HG02763 (cell line): ENCODE measurements at regions not wholly inside any gene's neighbourhood (a gene's known extent, or its start where the extent isn't known, plus 50 kb on each side); places are given as distances from the start of the nearest gene placed in this dataset.

Experiments
- ATAC-seq: cut with Tn5 transposase; IDR thresholded peaks from one replicate; pipeline ENCODE4 v1.9.1; 2021; ENCODE audit warnings: mild to moderate bottlenecking, moderate library complexity; ENCODE audit not compliant: unreplicated experiment

DNA sequence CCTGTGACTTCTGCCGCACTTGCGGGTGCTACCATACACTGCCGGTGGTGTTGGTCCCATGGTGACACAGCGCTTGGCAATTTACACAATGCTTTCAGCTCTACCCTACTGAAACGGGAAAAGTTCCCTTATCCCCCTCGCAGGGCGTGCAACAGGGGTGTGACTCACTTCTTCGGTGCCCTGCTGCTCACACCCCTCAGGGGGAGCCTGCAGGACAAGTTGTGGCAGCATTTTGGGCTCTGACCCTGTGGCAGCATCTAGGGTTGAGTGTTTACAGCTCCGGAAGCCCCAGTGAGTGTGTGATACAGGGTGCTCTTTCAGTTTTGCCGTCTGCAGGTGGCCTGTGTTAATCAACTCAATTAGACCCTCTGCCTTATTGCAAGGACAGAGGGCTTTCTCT is 324.7 kb upstream of the RGMA start:
- no peak for ATAC-seq

DNA sequence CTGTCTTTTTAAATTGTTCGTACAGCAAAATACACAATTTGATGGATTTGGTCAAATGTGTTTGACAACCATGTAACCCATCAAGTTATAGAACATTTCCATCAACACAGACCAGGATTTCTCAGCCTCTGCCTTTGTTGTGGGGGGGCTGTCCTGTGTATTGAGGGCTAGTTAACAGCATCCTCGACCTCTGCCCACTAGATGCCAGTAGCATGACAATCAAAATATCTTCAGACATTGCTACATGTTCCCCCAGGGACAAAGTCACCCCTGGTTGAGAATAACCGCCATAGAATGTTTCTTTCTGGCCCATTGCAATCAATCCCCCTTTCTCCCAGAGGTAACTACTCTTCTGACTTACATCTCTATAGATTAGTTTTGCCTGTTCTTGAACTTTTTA is 310.1 kb upstream of the RGMA start:
- ATAC-seq: no peak

- ATAC-seq: no peak
These were observed 300.2 kb upstream of the RGMA start for GRCh38 chr15:93389211-93389610.

- ATAC-seq: no peak
These were observed 295.9 kb upstream of the RGMA start for GRCh38 chr15:93384886-93385285.

- no peak for ATAC-seq
These were observed 293.3 kb upstream of the RGMA start for GRCh38 chr15:93382200-93382820.

DNA sequence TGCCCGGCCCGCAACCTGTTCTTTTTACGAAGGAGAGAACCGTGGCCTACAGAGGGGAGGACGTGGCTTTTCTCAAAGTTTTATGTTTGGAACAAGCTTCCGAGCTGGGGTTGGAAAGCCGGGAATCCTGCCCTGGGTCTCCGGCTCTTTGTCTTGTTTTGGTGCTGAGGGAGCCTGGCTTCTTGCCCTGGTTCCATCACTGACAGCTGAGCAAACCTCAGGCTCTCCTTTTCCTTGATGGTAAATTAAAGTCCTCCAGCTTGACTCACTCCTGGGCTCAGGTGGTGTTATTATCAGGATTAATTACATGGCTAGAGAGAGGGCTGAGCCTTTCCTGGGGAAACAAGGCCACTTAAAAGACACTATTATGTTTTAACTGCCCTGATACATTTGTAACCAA is 289.5 kb upstream of the RGMA start:
- ATAC-seq: no peak

DNA sequence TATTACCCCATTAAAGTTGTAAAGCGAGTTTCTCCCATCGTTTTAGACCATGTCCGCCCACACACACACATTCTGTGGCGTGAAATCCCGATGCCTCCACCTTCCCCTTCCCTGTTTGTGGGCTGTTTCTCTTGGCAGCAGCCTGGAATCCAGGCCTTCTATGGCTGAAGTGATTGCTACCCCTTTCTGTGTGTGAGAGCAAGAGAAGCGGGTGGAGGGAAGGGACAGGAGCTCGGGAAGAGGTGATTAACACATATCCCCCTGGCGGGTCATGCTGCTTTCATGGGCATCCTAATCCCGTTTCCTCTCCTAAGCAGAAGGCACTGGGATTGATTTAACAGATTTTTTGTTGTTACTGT is 283.8 kb upstream of the RGMA start:
- no peak for ATAC-seq

- ATAC-seq: no peak
These were observed 283.3 kb upstream of the RGMA start for GRCh38 chr15:93372208-93372864.

DNA sequence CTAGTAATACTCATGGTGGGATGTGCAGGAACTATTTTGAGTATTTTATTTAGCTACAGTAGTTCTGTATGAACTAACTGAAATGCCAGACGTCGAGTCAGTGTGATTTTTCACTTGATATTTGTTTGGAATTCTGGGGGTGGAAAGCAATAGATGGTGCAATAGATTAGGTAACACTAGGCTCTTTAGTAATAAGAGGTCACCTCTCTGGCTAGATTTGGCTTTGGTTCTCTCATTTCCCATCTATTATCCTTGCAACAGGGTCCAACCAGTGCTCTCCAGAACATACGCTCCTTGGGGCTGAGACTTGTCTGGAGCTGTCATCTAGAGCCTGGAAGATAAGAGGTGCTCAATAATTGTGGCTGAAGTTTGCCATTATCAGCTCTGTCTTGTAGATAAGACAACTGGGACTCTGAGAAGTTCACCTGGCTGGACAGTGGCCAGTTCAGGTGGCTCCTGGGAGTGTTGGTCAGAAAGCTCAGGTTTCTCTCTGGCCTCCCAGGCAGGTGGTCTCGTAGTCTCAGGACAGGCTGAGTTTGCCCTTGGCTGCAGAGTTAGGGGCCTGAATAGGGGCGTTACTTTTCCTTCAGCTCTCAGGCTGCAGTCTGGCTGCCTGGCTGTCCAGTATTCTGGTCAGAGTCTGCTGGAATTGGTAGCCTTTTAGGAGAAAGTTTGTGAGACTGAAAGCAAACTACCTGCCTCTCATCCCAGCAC is 277.5 kb upstream of the RGMA start:
- ATAC-seq: no peak

GRCh38 chr15:93362821-93363220 is 273.8 kb upstream of the RGMA start:
- no peak for ATAC-seq

DNA sequence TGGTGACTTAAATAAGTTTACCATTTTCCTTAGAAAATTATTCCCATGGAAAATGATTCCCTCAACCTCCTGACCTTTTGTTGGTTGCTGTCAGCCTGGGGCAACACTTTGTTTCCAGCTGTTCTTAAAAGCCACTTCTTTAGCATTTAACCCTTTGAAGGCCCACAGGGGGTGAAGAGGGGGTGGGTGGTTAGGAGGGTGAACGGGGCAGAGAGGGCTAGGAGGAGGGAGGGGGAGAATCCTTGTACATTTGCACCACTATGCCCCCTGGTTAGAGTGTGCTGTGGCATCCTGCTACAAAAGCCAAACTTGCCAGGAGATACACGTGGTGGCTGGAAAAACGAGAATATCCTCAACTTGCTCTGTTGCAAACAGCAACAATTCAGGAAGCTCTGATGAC is 273.2 kb upstream of the RGMA start:
- ATAC-seq: no peak

GRCh38 chr15:93361703-93362102 is 272.7 kb upstream of the RGMA start:
- ATAC-seq: no peak

DNA sequence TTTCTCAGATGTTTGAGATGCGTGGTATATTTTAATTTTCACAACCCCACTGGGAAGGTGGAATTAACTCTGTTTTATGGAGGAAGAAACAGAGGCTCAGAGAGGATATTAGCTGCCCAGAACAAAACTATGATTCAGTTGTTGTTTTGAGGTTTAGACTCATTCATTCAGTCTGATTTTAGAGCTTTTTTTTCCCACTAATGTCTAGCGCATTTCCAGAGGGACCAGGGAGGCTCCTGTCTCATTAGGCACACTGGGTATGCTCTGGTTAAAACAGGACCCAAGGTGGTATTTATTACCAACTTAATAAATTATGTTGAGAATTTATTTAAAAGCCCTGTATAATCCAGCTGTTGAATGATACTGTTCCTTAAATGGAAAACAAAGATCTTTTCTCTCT is 272.0 kb upstream of the RGMA start:
- ATAC-seq: no peak

- no peak for ATAC-seq
These were observed 271.3 kb upstream of the RGMA start for GRCh38 chr15:93360318-93360717.

DNA sequence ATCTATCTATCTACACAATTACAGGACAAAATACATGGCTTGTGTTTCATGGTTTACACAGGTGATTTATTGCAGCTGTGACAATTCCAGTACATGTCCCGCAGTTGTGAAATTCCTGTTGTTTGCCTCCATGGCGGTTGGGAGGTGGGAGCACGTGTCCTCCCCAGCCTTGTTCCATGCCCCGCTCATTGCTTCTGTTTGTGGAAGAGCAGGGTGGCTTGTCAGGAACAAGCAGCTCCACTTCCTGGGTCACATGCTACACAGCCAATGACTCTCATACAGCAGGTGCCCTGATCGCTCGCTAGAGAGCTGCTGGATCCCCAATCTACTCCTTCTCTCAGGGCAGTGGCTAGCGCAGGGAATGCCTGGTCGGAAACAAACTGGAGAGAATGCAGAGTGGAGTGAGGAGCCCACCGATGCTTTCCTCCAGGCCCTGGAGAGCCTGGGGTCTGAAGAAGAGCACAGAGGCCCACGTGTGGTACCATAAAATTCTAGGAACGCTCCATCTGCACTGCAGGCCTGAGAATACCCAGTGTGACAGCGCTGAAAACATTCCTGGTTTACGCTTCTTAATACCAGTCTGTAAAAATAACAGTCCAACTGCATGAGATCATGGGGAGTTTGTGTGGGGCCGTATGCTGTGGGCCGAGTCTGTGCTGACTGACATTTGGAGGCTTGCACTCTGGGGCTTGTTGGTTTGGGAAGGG is 270.6 kb upstream of the RGMA start:
- no peak for ATAC-seq

- no peak for ATAC-seq
These were observed 270.0 kb upstream of the RGMA start for GRCh38 chr15:93359060-93359408.

DNA sequence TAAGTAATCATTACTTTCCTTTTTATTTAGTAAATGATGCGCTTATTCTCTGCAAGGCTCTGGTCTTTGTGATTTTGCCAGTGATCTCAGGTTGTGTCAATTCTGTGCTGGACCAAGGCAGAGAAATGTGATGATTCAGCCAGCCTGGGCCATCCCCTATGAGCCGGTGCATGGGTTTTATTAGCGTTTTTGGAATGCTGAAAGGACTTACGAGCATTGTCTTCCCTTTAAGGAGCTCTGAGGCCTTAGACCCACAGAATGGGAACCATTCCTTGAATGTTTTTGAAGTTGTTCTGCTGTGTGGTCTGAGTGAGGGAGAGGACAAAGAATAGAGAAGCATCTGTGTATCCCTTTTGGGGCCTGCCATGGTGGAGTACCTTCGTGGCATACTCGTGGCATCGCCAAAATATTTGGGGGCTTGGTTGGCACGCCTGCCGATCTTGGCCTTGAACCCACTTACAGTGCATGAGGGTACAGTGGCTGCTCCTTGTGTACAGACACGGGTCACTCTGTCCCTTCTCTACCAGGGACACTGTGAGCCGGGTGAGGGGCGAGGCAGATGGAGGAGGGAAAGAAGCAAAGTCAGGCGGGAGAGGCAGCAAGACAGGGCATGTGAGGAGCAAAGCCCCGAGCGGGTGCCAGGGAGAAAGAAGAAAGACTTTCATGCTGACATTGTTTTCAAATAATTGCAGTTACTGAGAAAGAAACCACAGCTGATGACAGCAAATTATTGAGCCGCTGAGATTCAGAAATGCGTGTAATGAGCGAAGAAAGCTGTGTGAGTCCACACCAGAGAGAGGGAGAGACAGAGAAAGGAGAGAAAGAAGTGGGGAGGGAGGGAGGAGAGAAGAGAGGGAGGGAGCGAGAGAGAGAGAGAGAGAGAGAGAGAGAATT is 269.4 kb upstream of the RGMA start:
- no peak for ATAC-seq

DNA sequence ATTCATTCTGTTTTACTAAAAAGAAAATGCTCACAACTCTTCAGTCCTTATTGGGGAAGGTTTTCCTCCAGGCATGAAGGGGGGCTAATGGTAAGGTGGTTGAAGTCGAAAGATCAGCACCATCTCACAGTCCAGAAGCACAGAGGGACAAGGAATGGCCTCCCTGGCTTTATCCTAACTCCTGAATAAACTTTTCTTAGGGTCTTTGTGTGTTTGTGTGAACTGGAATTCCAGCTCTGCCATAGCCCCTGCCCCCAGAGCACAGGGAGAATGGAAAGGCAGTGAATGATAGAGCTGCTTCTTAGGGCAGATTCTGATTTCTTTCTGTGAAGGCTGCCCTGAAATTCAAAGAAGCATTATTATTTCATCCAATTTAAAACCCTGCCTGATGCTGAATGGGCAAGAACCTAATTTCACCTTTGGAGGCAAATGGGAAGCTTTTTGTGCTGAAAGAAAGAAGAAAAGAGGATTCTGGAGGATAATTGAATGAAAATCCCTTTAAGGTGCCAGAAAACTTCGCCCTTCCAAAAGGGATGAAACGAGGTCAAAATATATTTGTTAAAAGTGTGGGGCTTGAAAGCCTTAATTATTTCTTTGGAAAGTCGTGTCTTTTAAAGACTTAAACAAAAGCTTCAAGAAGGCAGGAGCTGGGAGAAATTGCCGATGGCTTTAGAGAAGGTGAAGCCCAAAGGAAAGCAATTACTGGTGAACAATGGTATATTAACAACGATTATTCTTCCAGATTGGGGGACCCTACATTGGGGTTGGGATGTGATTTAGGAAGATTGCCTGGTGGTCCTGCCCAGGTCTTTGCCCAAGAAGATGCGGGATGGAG is 259.9 kb upstream of the RGMA start:
- ATAC-seq: no peak

DNA sequence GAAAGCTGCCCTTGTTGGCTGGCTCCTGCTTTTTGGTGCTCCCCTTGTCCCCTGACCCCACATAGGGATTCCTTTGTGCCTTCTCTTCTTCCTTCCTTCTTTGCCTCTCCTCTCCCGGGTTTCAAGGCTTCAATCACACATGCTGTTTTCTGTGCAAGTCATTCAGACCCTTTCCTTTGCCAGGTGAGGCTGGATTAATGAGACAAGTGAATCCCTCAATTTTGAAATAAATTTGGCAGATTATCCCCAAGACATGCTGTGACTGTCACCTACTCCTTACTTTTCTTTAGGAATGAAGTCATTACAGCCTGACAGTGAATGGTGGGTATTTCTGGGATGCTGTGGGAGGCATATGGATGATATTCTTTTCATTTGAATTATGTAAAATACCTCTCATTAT is 259.0 kb upstream of the RGMA start:
- ATAC-seq: no peak

GRCh38 chr15:93345981-93346380 is 257.0 kb upstream of the RGMA start:
- no peak for ATAC-seq
